Kasumi-1 (cell line): ENCODE measurements at regions not wholly inside any gene's neighbourhood (a gene's known extent, or its start where the extent isn't known, plus 50 kb on each side); places are given as distances from the start of the nearest gene placed in this dataset.
A peak's percentile ranks its signal among the peaks of the same experiment; 100 is the strongest.

Experiments used
- DNase-seq, 2 experiments: peaks; one replicate each; lab custom pipeline; 2025; lab: John Stamatoyannopoulos, UW

DNA sequence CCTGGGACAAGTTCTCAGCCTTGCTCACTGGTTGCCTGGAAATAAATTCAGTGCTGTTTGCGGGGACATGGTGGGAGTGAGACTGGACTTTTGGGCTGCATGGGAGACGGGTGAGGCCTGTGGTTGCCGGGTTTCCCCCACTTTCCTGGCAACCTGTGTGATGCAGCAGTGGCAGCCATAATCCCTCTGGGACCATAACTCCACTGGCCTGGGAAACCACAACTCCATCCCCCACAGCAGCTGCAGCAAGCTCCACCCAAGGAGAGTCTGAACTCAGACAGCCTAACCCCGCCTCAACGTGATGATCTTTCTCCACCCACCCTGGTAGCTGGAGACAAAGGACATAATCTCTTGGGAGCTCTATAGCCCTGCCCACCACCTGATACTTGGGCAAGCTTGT is 349.9 kb downstream of the PIK3R1 start:
- DNase-seq, result no peak

DNA sequence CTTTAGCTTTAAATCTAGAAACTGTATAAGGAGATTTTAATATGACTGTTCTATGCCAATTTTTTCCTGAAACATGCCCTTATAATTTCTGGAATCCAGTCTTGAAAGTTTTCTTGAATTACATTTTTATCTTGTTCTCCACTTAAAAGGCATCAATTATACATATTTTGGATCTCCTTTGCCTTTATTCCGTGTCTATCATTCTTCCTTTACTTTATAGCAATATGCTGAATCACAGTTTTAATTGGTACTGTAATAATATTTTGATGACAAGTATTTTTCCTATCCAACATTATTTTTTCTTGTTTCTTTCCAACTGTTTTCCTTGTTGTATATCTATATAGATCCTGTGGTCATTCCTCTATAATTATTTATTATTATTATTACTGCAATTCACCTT is 361.2 kb downstream of the PIK3R1 start:
- DNase-seq, result no peak

DNA sequence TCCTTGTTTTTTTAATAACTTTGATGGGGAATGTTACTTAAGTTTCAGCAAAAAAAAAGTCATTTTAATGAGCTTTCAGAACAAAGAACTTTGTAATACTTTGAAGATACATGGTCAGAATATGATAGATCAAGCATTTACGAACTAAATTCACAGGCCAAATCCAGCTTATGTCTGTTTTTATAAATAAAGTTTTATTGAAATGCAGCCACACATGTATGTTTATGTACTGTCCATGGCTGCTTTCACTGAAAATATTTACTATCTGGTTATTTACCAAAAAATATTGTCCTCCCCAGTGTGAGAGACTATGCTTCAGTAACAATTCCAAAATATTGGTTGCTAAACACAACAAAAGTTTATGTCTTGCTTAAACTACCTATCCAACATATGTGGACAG is 366.7 kb downstream of the PIK3R1 start:
- DNase-seq, result no peak

DNA sequence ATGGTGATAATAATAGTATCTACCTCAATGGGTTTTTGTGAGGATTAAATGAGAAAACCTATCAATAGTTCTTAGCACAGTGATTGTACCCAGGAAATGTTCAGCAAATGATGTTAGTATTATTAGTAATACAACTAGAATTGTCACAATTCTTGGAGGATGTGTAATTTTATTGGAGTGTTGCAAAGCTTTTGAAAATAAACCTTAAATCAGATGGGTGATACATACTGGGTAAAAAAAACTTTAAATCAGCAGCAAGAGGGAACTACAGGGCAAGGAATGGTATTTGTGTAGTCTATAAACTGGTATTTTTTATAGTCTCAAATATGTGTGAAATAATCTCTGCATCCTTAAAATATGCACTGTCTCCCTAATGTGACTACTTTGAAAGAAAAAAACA is 371.6 kb downstream of the PIK3R1 start:
- no peak for DNase-seq

DNA sequence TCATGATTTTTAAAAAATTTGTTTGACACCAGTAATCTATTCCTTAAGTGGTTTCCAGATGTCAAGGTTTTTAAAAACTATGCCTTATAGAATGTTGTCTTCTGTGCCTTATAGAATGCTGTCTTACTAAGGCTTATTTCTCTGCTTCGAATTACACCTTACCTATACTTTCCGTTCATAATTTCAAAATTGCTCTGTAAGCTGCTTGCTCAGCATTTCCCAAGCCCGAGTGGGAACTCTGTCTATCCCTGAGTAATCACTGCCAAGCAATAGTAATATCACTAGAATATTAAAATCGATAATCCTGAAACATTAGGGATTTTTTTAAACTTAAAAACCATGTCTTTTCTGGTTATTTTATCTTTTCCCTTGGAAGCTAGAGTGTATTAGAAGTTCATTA is 376.3 kb downstream of the PIK3R1 start:
- no peak for DNase-seq

DNA sequence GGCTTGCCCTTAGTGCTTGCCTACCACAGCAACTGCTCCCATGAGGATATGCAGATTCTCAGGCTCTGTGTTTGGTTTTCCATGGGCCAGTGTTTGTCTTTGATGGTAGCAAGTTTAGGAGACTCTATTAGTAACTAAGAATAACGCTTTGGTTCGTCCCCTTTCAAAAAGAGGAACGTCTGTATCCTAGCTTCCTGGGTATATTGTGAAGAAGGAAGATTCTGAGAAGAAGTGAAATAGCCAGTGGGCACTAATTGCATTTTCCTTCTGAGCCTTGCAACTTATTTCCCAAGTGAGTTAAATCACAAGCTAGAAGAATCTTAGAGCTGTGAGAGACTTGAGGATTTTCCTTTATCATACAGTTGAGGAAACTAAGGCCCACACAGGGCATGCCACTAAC is 376.8 kb downstream of the PIK3R1 start:
- DNase-seq, result peak; percentile 17 to 26

DNA sequence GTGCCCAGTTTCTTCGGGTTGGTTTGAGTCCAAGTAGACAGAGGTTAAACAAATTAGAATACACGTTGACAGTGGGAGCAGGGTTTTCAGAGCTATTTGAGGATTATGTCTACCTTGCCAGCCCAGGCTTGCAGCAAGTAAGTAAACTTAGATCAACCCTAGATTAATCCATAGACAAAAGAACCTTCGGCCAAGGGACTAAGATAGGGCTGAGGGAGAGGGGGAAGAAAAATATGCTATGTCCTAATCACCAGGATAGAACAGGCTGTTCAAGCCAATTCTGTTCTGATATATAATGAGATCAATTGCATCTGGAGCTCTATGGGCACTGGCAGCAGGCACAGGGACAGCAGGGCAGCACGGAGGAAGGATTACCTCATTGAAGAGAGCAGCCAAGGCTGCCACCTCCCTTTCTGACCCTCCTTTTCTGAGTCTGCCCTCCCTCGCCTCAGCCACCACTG is 377.7 kb downstream of the PIK3R1 start:
- no peak for DNase-seq

DNA sequence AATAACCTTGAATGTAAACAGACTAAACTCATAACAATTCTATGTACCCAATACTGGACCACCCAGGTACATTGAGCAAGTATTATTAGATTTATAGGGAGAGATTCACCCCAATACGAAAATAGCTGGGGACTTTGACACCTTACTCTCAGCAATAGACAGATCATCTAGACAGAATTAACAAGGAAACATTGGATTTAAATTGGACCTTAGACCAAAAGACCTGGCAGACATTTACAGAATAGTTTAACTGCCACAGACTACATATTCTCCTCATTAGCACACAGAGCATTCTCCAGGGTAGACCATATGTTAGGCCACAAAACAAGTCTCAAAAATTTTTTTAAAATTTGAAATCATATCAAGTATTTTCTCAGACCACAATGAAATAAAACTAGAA is 397.4 kb downstream of the PIK3R1 start:
- no peak for DNase-seq

DNA sequence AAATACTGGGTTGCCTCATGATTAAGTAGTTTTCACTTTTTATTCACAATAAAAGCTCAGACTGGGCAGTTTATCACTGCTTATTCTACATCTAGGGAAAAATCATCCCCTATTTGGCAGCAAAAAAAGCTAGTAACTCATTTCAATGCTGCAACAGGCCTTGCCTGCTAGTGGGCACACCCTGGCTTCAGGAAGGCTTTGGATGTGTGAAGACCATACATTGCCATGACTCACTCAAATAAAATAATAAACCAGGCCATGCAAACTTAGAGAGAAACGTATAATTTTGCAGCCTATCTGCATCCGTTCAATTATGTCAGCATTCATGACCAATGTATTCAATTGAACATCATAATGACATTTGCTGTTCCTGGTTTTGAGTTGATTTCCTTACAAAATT is 402.9 kb downstream of the PIK3R1 start:
- DNase-seq, result no peak

DNA sequence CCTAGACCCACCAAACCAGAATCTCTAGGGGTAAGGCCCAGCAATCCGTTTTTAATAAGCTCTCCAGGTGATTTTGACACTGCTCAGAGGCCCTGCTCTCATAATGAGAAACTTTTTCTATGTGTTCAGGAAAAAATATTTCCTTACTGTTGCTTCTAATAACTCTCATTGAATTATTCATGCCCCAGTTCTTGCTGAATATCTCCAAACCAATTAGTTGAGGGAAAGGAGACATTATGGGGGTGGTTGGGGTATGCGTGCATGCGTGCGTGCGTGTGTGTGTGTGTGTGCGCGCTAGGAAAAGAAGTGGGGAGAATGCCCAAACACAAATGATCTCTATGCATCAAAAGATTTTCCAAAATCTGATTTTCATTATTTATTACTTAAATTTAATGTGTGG is 411.4 kb downstream of the PIK3R1 start:
- no peak for DNase-seq

DNA sequence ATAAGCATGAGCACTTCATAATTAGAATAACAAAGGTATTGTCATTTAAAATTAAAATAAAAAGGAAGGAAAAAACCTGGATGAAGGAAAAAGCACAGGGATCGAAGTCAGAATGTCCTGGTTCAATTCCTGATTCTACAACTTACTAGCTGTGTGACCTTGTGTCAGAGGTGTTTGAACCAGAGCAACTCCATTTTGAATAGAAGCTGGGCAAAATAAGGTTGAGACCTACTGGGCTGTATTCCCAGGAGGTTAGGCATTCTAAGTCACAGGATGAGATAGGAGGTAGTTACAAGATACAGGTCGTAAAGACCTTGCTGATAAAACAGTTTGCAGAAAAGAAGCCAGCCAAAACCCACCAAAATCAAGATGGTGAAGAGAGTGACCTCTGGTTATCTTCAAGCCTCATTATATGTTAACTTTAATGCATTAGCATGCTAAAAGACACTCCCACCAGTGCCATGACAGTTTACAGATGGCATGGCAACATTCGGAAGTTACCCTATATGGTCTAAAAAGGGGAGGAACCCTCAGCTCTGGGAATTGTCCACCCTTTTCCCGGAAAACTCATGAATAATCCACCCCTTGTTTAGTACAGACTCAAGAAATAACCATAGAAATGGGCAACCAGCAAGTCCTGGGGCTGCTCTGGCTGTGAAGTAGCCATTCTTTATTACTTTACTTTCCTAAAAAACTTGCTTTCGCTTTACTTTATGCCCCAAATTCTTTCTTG is 412.7 kb downstream of the PIK3R1 start:
- no peak for DNase-seq

DNA sequence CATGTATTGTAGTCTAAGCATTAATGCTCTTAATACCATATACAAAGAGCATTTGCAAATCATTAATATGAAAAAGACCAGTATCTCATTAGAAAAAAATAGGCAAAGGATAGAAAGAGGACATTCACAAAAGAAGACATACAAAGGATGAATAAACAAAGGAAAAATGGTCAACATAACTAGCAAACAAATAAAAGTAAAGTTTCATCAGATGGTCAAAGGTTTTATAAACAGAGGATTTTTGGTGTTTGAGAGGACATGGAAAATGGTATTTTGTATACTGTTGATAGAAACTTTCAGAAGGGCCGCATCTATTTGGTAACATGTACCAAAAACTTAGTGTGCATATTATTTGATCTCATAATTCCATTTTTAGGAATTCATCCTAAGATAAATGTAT is 414.8 kb downstream of the PIK3R1 start:
- DNase-seq, result no peak

DNA sequence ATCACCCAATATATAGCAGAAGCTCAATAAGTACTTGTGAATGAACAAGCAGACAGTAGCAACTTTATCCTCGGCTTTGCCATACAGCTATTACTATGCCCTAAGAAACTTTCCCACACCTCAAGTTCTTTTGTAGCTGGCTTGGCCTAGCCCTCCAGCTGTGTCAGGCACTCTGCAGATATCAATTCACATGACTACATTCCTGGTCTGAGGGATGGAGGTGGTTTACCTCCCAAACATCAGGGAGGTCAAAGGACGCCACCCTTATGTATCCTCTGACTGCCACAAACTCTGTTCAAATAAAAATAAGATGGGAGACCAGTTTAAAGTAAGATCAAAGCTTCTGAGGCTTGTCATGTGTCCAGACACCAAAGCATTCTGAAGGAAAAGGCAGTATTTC is 416.3 kb downstream of the PIK3R1 start:
- no peak for DNase-seq

DNA sequence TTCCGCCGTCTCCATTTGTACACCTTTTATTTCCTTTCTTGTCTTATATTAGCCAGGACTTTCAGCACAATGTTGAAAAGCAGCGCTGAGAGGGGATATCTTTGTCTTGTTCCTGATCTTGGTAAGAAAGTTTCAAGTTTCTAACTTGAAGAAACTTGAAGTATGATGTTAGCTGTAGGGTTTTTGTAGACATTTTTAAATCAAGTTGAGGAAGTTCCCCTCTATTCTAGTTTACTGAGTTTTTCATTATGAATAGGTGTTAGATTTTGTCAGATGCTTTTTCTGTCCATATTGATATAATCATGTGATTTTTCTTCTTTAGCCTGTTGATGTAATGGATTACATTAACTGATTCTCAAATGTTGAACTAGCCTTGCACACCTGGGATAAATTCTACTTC is 425.7 kb downstream of the PIK3R1 start:
- no peak for DNase-seq

DNA sequence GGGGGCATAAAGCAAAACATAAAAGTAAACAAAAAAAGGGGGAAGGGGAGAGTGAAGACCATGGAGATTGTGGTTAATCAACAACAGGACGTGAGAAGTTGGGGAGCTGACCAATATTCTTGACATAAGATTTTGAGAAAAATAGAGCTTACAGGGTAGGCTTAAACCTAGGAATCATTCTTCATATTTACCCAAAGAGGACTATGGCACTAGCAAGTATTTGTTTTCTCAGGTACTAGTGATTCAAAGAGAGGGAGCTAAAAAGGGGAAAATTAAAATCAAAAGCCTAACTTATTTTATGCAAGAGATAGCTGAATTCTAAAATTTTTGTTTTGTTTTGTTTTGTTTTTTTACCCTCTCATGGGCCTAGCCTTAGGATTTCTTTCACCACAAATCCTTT is 427.5 kb downstream of the PIK3R1 start:
- no peak for DNase-seq

DNA sequence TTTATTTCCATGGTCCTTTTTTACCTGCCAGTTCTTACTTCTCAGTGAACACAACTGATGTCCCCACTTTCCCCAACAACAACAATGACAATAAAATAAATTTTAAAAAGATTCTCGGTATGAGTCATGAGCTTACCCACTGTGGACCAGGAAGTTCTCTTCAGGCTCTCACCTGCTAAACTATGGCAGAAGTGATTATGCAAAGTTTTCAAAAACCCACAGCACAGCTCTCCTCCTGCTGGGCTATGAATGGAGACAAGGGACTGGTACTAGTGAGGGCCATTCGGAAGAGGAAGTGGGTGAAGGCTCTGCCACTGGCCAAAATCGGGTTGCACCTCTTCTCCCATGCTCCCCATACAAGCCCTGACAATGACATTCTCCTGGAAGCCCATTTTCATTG is 429.4 kb downstream of the PIK3R1 start:
- DNase-seq, result no peak

DNA sequence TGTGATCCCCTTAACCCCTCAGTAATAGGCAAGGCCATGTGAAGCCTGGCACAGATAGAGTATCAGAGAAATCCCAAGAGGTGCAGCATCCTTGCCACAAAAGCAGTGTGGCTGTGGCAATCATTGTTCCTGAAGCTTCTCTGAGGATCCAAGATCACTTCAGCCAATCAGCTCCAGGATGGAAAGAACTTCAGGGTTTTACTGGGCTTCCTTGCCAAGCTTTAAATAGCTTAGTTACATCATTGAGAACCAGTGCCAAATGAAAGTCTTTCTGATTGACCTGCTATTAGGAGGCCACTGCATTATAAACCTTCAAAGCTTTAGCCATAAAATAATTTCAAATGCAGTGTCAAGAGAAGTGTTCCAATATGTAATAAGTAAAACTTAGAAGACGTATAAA is 430.6 kb downstream of the PIK3R1 start:
- DNase-seq, result no peak

DNA sequence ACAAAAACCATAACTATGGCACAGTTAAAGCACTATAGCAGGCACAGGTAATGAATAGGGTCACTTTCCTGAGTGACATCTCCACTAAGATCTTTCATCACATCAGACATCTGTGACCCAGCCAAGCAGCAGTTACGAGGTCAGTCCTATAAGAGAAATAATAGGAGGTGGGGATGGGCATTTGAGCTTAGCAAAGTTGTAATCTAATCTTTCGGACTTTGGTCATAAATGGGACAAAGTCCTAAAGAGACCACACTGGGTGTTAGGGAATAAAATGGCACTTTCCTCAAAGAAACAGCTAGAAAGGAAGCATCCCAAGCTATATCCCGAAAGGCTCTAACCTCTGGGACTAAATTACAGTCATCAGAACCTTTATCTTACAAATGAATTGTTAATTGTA is 432.2 kb downstream of the PIK3R1 start:
- DNase-seq, result no peak

DNA sequence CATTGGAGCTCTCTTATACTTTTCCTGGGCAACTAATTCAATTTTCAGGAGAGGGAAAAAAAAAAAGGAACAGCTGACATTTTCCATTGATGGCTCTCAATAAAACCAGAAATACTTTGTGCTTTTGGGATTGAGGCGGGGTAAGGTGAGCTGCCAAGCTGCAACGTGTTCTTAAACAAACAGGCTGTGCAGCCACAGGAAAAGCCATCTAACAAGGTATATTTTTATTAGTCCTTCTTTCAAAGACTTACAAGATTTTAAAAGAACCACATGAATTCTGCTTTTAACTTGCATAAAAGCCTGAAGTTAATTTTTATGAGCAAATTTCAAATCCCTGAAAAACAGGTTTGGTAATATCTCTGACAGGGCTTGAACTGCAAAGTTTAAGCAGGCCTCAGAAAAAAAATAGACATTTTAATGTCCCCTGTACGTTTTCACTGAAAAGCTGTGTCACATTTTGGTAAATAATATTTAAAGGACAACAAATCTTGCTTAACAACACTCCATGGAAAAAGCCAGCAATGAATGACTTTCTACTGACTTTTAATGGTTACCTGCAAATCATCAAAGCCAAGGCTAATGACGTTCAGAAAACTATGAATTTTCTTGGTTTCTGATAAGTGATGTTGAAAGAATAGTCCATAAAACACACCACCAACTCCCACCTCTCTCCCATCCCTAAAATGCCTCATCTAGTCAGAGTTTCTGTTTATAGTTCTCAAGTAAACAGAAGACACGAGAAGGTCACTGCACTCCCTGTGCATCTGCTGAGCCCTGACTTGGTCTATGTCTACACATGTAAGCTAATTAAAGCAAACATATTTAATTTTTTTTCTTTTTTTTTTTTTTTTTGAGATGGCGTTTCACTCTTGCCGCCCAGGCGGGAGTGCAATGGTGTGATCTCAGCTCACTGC is 433.6 kb downstream of the PIK3R1 start:
- no peak for DNase-seq

DNA sequence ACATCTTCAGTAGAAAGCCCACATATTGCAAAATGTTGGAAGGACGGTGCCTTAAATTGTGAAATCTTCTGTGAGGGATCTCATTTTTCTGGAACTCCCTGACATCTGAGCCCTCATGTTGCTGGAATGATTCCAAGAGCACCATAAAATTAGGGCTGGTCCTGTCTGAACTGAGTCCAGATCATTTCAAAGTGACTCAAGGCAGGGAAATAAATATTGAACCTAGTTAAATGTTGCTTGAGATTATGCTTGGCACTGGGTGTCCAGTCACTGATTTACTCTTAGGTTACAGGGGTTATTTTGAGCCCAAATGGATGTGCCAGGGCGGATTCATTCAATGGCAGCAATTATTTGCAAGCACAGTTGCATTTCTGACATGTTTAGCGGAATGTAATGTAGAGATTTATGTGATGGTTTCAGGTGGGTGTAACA is 437.0 kb downstream of the PIK3R1 start:
- no peak for DNase-seq

DNA sequence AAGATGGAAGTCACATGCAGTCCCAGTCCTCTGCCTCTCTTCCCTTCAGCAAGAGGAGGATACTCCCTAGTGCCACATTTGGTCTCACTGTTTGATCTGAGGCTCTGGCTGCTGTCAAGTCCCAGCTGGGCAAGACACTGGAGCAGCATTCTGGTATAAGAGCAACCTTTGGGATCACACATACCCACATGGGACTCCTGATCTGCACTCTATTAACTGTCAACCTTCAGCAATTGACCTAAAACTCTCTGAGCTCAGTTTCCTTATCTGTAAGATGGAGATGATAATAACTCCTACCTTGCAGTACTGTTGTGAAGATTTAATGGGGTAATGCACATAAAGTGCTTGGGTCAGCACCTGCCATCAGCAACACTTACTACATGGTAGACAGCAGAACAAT is 437.9 kb downstream of the PIK3R1 start:
- DNase-seq, result no peak

DNA sequence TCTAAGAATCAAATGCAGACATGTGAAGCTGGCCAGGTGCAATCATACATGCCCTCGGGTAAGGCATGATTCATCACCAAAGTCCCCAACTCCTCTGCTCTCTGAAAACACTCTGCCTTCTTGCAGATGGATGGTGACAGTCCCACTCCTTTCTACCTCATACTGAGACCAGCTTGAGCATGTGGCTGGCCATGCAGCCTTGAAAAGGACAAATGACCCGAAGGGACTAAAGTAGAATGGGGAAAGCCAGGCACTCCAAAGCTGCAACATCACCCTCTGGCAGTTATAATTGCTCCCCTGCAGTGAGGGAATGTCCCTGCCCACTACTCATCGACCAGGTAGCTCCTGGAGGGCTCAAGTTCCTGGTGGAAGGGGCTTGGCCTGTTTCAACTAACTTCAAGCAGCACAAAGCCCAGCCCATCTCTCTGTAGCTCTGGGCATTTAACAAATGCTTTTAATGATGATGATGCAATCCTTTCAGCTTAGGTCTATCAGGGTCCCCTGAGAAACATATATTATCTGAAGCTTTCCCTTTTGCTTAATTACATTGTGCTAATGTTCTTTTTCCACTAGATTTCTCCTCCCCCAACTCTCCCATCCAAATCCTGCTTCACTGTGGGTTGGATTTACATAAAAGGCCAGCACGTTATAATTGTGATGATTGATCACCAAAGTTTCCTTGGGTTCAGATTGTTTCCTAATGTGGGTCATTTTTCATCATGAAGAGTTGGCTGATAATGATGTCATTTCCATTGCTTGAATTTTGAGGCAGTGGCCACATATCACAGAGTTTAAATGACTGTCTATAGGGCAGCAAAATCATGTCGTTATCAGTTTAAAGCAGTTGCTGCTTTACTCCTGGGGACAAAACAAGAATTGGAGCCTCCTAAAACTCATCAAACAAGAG is 436.5 kb upstream of the SLC30A5 start:
- DNase-seq, result no peak
